Right atrium auricular region (tissue), 2 donors: ENCODE measurements at regions not wholly inside any gene's neighbourhood (a gene's known extent, or its start where the extent isn't known, plus 50 kb on each side); places are given as distances from the start of the nearest gene placed in this dataset.
A peak's percentile ranks its signal among the peaks of the same experiment; 100 is the strongest.

Source experiments
- DNase-seq: peaks from one replicate; pipeline ENCODE4 v3.0.0-alpha.2; 2019; ENCODE audit warnings: low spot score
- H3K27ac ChIP-seq, 2 donors: fragments of 200-600 bp; sonication (generic); 1 replicate in 1 of 2; 2 replicates in 1 of 2; pipeline ENCODE4 v1.5.1; 2016 to 2019
- H3K27me3 ChIP-seq, 2 donors: fragments of 200-600 bp; sonication (generic); one replicate each; pipeline versions ENCODE4 v1.5.1 to v1.6.0; 2017 to 2019
- H3K36me3 ChIP-seq: fragments of 200-600 bp; sonication (generic); one replicate; pipeline ENCODE4 v1.5.1; 2016
- H3K4me1 ChIP-seq, 2 donors: fragments of 200-600 bp; sonication (generic); one replicate each; pipeline versions ENCODE4 v1.5.1 to v1.6.0; 2017 to 2019
- H3K4me3 ChIP-seq, 2 donors: fragments of 200-600 bp; sonication (generic); 1 replicate in 1 of 2; 2 replicates in 1 of 2; pipeline ENCODE4 v1.5.1; 2017 to 2019; ENCODE audit warnings: mild to moderate bottlenecking in 1 of 2, moderate library complexity in 1 of 2
- H3K9me3 ChIP-seq, 2 donors: fragments of 200-600 bp; sonication (generic); one replicate each; pipeline ENCODE4 v1.5.1; 2019
- CTCF ChIP-seq, 2 donors: fragments of 200-600 bp; sonication (generic); IDR thresholded peaks; one replicate each; pipeline ENCODE4 v1.5.1; 2019; ENCODE audit warnings: antibody characterized with exemption in 2 of 2

- no peaks in the 10 kb centered on the region for H3K27me3 ChIP-seq
- no peak overlapping the region for H3K27ac ChIP-seq
- H3K36me3 ChIP-seq: no peaks in the 10 kb centered on the region
- TF ChIP-seq CTCF (IDR thresholded peaks at IDR 0.05): peak in 1 of 2 donors; percentile 13
- H3K4me3 ChIP-seq: no peak overlapping the region
- no peaks in the 10 kb centered on the region for H3K4me1 ChIP-seq
- no peak for DNase-seq
- H3K9me3 ChIP-seq: peaks cover 0 to 12% of the 10 kb centered on the region in 2 donors
These were observed 231.6 kb downstream of the ZIC1 start for GRCh38 chr3:147640781-147641180.

- no peak overlapping the region for H3K27ac ChIP-seq
- no peaks in the 10 kb centered on the region for H3K27me3 ChIP-seq
- no peaks in the 10 kb centered on the region for H3K9me3 ChIP-seq
- TF ChIP-seq CTCF (IDR thresholded peaks at IDR 0.05): no peak
- no peaks in the 10 kb centered on the region for H3K36me3 ChIP-seq
- H3K4me1 ChIP-seq: peaks cover 0 to 7% of the 10 kb centered on the region in 2 donors
- DNase-seq: no peak
- no peak overlapping the region for H3K4me3 ChIP-seq
These were observed 236.6 kb downstream of the ZIC1 start for GRCh38 chr3:147645761-147646160.

GRCh38 chr3:147649475-147649874 lies 240.3 kb downstream of the ZIC1 start:
- no peaks in the 10 kb centered on the region for H3K27me3 ChIP-seq
- no peak for DNase-seq
- H3K4me1 ChIP-seq: peaks cover 0 to 38% of the 10 kb centered on the region in 2 donors
- H3K4me3 ChIP-seq: no peak overlapping the region
- no peaks in the 10 kb centered on the region for H3K9me3 ChIP-seq
- H3K27ac ChIP-seq: no peak overlapping the region
- TF ChIP-seq CTCF (IDR thresholded peaks at IDR 0.05): no peak
- no peaks in the 10 kb centered on the region for H3K36me3 ChIP-seq

- Histone ChIP-seq H3K4me3 (no peak overlapping the region), H3K27me3 (no peaks in the 10 kb centered on the region), H3K9me3 (no peaks in the 10 kb centered on the region), H3K36me3 (no peaks in the 10 kb centered on the region), H3K4me1 (peaks cover 0 to 38% of the 10 kb centered on the region in 2 donors), H3K27ac (peak overlapping the region; percentile 31 to 73)
- TF ChIP-seq CTCF (IDR thresholded peaks at IDR 0.05): no peak
- no peak for DNase-seq
These were observed 242.1 kb downstream of the ZIC1 start for GRCh38 chr3:147651107-147651778.

GRCh38 chr3:147652651-147653366 lies 243.6 kb downstream of the ZIC1 start:
- Histone ChIP-seq H3K27ac (peak overlapping the region in 1 of 2 donors; percentile 62), H3K27me3 (no peaks in the 10 kb centered on the region), H3K9me3 (no peaks in the 10 kb centered on the region), H3K36me3 (no peaks in the 10 kb centered on the region), H3K4me3 (no peak overlapping the region), H3K4me1 (peaks cover 0 to 38% of the 10 kb centered on the region in 2 donors)
- TF ChIP-seq CTCF (IDR thresholded peaks at IDR 0.05): no peak
- no peak for DNase-seq
